ENCODE measurements at regions not wholly inside any gene's neighbourhood (a gene's known extent, or its start where the extent isn't known, plus 50 kb on each side); places are given as distances from the start of the nearest gene placed in this dataset.
"Not testable (repeated sequence)": the region's sequence is repeated elsewhere in the genome, so short reads cannot be mapped to it uniquely, and the experiment has no call there.

DNA sequence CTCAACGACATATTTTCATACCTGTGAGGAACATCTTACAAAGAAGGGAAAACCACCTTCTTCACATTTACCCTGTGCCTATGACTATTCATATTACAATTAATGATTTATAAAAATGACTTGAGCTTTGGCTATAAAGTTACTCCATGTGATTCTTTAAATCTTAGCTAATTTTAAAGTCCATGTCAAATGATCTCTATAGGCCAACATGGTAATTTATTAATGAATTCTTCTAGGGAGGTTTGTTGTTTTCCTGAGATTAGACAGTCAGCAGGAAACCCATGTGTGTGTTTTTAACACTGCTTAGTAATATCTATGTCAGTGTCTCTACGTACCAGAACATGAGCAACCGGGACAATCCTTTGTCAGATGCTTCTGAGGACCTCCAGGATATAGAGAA lies 307.3 kb downstream of the IPMK start:
- DNase-seq (ENCODE audit: low read depth), result peak; percentile 59

DNA sequence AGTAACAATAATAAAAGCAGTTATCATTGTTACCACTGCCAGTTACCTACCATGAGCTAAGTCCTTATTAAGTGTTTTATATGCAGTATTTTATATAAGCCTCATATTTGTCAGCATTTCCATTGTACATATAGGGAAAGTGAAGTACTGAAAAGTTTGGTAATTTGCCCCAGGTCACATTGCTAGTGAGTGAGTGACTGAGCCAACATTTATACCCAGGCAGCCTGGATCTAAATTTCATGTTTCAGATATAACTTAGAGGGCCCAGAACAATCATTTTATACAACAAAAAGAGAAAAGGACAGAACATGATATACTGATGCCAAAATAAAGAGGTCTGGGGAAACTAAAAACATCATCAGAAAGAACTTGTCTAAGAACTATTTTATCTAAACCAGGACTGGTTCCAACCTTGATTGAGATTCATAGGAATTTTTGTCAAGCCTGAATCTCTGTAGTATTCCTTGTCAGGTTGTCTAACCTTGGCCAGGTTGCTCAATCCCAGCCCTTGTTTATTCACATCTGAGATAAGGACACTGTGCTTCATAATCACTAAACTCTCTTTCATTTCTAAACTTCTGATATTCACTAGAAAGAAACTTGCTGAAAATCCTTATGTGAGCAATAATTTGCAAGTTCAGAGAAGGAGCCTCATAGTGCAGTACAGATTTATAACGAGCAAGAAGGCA lies 308.2 kb downstream of the IPMK start:
- DNase-seq (ENCODE audit: low read depth), result no peak

GRCh38 chr10:57955076-57955475 lies 312.6 kb downstream of the IPMK start:
- peak; percentile 54 for DNase-seq (ENCODE audit: low read depth)

GRCh38 chr10:57952741-57953140 lies 315.0 kb downstream of the IPMK start:
- DNase-seq (ENCODE audit: low read depth), result peak; percentile 17

GRCh38 chr10:57950442-57950974 lies 317.2 kb downstream of the IPMK start:
- no peak for DNase-seq (ENCODE audit: low read depth)

GRCh38 chr10:57948796-57949195 lies 318.9 kb downstream of the IPMK start:
- DNase-seq (ENCODE audit: low read depth), result peak; percentile 10

DNA sequence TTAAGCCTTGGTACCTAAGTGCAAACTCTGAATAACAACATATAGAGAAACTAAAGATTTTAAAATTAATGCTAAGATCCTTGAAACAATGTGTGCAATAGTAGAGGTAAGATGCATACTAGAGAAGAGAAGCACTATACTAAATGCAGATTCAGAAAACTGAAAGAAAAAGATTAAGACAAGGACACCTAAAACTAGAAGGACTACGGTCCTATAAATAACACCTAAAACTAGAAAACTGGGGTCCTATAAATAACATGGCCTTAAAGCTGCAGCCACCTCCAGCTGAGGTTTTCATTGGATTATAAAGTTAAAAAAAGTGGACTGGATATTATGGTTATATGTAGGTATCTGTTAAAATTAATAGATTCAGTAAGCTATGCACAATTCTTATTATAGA lies 320.9 kb downstream of the IPMK start:
- no peak for DNase-seq (ENCODE audit: low read depth)

GRCh38 chr10:57943701-57944100 lies 324.0 kb downstream of the IPMK start:
- no peak for DNase-seq (ENCODE audit: low read depth)

- no peak for DNase-seq (ENCODE audit: low read depth)
These were observed 342.6 kb downstream of the IPMK start for GRCh38 chr10:57925045-57925444.

DNA sequence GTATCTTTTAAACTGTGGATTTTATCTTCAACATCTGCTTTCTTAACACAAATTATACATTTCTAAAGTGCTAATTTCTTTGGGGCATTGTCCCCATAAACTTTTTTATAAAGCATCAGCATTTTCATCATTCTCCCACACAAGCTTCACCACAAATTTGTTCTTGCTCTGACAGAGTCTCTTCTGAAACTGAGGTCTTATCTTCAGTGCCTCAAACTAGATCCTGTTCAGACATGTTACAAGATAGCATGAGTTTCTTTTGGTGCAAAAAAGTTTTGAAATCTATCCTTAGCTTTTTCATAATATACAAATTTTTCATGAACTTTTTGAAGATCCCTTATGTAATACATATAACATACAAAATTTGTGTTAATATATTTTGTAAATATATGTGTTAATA lies 346.6 kb downstream of the IPMK start:
- no peak for DNase-seq (ENCODE audit: low read depth)

GRCh38 chr10:57919864-57920263 lies 347.8 kb downstream of the IPMK start:
- DNase-seq (ENCODE audit: low read depth), result no peak

DNA sequence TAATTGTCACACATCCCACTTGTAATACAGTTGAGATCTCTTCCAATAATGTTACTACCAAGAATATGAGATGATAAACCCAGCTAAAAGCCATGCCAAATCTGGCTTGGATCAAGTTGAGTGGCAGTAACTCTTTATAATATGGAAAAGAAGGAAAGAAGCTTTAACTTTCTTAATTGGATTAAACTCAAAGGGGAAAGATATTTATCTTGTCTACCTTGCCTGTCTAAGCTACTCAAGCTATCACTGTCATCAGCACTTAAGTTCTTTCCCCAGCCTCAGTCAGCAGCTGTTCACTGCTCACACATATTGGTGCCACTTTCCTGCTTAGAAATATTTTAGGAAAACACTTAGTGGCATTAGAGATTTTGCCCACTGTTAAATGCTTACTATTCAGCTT lies 350.7 kb downstream of the IPMK start:
- no peak for DNase-seq (ENCODE audit: low read depth)

DNA sequence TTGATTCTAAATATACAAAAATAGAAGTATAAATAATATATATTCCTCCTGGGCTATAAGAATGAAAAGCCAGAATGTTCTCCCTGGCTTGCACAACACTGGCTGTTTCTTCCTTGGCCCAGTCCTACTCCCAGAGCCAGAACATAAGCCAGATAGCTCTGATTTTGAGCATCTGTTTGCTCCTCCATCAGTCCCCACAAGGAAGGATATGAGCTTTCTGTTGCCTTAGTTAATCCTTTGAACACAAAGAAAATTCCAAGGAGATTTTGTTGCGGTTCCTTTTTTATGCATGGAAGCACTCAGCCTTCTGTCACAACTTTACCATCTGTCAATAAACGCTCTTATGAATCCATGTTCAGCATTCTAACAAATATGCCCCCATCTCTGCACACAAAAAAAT lies 361.8 kb downstream of the IPMK start:
- no peak for DNase-seq (ENCODE audit: low read depth)

GRCh38 chr10:57905010-57905409 lies 362.7 kb downstream of the IPMK start:
- DNase-seq (ENCODE audit: low read depth), result no peak

DNA sequence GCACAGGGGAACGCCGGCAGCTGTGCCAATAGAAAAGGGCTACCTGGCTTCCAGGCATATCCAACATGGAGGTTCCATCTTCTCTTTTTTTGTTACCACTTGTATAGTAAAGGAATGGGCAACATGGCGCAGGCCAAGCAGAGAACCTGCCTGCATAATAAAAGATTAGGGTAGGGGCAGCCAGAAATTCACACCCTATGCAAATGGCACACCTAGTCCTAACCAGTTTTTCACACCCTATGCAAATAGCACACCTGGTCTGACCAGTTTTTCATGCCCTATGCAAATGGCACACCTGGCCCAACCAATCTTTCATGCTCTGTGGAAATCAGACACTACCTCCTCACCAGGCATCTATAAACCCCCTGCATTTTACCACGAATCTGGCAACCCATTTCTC lies 369.5 kb downstream of the IPMK start:
- DNase-seq (ENCODE audit: low read depth), result no peak

DNA sequence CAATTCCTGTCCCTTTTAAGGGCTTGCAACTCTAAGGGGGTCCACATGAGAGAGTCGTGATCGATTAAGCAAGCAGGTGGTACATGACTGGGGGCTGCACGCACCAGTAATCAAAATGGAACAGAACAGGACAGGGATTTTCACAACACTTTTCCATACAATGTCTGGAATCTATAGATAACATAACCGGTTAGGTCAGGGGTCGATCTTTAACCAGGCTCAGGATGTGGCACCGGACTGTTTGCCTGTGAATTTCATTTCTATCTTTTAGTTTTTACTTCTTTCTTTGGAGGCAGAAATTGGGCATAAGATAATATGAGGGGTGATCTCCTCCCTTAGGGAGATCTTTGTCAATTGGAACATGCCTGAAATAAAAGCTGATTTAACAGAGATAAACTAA lies 370.1 kb downstream of the IPMK start:
- no peak for DNase-seq (ENCODE audit: low read depth)

DNA sequence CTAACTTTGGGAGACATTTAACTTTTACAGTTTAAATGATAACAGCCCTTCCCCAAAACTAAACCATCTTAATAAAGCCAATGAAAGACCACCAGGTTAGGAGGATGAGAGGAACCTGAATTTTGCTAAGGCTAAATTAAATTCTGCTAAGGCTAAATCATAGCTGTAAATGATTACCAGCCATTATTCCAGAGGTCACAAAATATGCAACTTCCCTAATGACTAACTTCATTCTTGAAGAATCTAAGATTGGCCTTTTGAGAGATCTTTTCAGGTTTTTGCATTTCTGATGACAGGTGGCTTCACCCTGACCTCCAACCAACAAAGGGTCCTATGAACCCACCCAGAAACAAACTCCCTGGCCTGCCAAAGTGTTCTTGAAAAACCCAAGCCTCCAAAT lies 373.3 kb downstream of the IPMK start:
- DNase-seq (ENCODE audit: low read depth), result peak; percentile 70

- peak; percentile 7 for DNase-seq (ENCODE audit: low read depth)
These were observed 376.3 kb downstream of the IPMK start for GRCh38 chr10:57891201-57892006.

DNA sequence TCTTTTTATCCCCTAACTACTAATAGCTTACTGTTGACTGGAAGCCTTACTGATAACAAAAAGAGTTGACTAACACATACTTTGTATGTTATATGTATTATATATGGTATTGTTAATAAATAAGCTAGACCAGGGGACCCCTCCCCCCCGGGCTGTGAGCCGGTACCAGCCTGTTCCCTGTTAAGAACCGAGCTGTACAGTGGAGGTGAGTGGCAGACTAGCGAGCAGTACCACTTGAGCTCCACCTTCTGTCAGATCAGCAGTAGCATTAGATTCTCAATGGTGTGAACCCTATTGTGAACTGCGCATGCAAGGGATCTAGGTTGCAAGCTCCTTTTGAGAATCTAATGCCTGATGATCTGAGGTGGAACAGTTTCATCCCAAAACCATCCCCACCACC lies 377.0 kb downstream of the IPMK start:
- DNase-seq (ENCODE audit: low read depth), result no peak

- DNase-seq (ENCODE audit: low read depth), result not testable (repeated sequence)
These were observed 382.1 kb downstream of the IPMK start for GRCh38 chr10:57885618-57885968.

DNA sequence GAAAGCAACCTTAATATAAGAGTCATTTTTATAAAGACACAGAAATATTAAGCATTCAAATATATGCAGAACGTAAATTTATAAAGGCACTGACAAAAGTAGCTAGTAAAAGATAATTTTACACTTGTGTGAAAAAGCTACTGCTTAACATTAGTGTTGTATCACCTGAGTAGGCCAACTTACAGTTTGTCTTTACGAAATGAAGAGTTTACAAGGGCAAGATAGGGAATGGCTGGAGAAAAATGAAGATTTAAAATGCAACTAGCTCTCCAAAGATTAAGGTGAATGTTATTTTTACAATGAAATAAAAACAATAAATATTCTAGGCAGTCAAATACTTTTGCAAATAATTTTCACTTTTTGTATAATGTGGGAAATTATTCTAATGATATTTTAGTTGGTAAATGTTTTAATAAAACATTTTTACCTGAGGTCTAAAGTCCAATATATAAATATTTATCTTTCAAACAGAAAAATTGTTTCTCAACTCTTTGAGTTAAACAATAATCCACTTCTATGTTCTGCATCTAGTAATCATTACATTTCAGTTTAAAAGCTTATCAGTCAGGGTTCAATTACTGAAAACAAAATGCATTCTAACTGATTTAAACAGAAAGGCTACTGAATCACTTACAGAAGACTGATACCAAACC lies 382.6 kb downstream of the IPMK start:
- DNase-seq (ENCODE audit: low read depth), result peak; percentile 12

DNA sequence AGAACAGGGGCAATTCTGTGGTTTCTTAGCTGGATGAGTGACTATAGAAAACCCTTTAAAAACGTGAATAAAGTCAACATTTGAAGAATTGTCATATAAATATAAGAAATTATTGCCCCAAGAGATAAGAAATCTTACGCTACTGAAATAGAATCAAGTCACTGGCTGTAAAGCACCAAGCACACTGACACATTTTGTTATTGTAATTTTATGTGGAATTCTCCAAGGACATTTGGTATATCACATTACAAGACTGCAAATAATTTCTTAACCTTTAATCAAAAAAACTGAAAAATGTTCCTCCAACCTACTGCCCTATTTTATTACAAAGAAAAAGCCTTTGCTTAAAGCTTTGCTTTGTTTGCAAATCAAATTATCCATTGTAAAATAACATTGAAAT lies 383.3 kb downstream of the IPMK start:
- no peak for DNase-seq (ENCODE audit: low read depth)
